ENCODE measurements at regions not wholly inside any gene's neighbourhood (a gene's known extent, or its start where the extent isn't known, plus 50 kb on each side); places are given as distances from the start of the nearest gene placed in this dataset.

DNA sequence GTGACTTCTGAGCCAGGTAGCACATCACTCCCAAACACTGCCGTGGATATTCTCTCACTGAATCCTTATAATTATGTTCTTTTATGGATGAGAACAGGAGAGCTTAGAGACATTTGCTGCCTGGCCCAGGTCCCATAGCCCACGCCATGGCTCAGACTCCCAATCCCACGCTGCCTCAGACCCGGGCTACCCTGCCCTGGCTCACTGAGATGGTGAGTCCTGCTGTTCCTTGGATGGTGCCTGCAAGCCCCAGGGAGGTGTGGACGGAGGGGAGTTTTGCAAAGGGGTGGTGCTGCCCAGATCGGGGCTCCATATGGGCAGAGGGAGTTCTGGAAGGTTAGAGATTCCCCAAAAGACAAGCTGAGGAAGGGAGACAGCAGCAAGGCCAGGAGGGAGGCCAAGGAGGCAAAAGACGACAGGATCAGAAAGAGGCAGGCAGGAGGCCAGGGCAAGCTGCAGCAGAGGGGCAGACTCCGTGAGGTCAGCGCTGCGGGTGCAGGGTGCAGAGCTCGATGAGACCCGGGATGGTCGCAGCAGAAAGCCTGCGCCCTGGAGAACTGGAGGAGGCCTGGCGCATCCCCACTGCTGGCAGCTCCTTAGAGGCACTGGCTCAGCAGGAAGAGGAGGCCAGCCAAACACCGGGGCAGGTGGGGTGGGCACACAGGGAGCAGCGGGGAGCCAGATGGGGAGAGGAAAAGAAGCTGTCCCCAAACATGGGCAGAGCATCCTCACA is 95.7 kb upstream of the ALDH1A3 start:
- no peaks in the 10 kb centered on the region for H3K36me3 ChIP-seq (ENCODE audit: control insufficient read depth, insufficient read depth, low read length)
- no peak overlapping the region for H3K27ac ChIP-seq (ENCODE audit: extremely low read depth, low read depth, low read length)
- no peak overlapping the region for H3K9ac ChIP-seq (ENCODE audit: insufficient read depth in 1 of 2, low read depth in 2 of 2, low read length in 2 of 2)
- no peaks in the 10 kb centered on the region for H3K79me2 ChIP-seq (ENCODE audit: control insufficient read depth, insufficient read depth, low read length)
- no peak for ATAC-seq
- no peaks in the 10 kb centered on the region for H3K9me3 ChIP-seq (replicated peaks; ENCODE audit: control insufficient read depth, insufficient read depth, low read depth, low read length)
- POLR2A ChIA-PET, result interaction anchor here (0.7 kb wide), 1 partner anchor 8 kb away, joined by 3 read pairs; no protein-coding TSS in a partner anchor
- CTCF ChIA-PET (ENCODE audit: low intra/inter-chr PET ratio), result no interaction called here
- no peak overlapping the region for H3K4me2 ChIP-seq (ENCODE audit: insufficient read depth, low read length)
- no peaks in the 10 kb centered on the region for H4K20me1 ChIP-seq (replicated peaks; ENCODE audit: control insufficient read depth, insufficient read depth, low read length)
- no peaks in the 10 kb centered on the region for H3K9me1 ChIP-seq (ENCODE audit: control insufficient read depth, insufficient read depth, low read length)
- no peak for FAIRE-seq
- DNase-seq (ENCODE audit: extremely low read depth in 1 of 4, low spot score in 3 of 4), result no peak
- WGBS (ENCODE audit: insufficient coverage, low coverage, missing lambda C conversion rate), result 0% methylated on average over 14 of the region's 17 CpGs
- H3K4me1 ChIP-seq (replicated peaks in 1 of 2; ENCODE audit: control insufficient read depth in 2 of 2, insufficient read depth in 2 of 2, low read length in 2 of 2), result no peaks in the 10 kb centered on the region
- H2AFZ ChIP-seq (ENCODE audit: low read depth, low read length), result no peak overlapping the region
- in situ Hi-C loops (cut with MboI), result no loop called here
- no TSS peak for BruUV-seq (replicated peaks)
- H3K4me3 ChIP-seq, result no peak overlapping the region
- H3K27me3 ChIP-seq (ENCODE audit: control insufficient read depth in 2 of 2, insufficient read depth in 2 of 2, low read length in 2 of 2), result peaks cover 6 to 50% of the 10 kb centered on the region in 2 experiments; a peak in 4 of 5 replicates
- TF ChIP-seq, protein P1, sequence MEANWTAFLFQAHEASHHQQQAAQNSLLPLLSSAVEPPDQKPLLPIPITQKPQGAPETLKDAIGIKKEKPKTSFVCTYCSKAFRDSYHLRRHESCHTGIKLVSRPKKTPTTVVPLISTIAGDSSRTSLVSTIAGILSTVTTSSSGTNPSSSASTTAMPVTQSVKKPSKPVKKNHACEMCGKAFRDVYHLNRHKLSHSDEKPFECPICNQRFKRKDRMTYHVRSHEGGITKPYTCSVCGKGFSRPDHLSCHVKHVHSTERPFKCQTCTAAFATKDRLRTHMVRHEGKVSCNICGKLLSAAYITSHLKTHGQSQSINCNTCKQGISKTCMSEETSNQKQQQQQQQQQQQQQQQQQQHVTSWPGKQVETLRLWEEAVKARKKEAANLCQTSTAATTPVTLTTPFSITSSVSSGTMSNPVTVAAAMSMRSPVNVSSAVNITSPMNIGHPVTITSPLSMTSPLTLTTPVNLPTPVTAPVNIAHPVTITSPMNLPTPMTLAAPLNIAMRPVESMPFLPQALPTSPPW (CRISPR knock-in tag; IDR thresholded peaks at IDR 0.05), result no peak
- TF ChIP-seq SIX5 (IDR thresholded peaks at IDR 0.05; ENCODE audit: borderline replicate concordance in 1 of 2, insufficient read depth in 1 of 2, low read depth in 1 of 2, low read length in 2 of 2) (no peak), ZBED1 (IDR thresholded peaks at IDR 0.05) (no peak), ARID1B (IDR thresholded peaks at IDR 0.05) (no peak), ZNF175 (CRISPR knock-in tag; IDR thresholded peaks at IDR 0.05; ENCODE audit: low read depth) (no peak), POU5F1 (IDR thresholded peaks at IDR 0.05; ENCODE audit: borderline replicate concordance, low read depth, low read length, partially characterized antibody) (no peak), POLR2A (conservative IDR thresholded peaks at IDR 0.05) (no peak)
- TF ChIP-seq, protein P2, sequence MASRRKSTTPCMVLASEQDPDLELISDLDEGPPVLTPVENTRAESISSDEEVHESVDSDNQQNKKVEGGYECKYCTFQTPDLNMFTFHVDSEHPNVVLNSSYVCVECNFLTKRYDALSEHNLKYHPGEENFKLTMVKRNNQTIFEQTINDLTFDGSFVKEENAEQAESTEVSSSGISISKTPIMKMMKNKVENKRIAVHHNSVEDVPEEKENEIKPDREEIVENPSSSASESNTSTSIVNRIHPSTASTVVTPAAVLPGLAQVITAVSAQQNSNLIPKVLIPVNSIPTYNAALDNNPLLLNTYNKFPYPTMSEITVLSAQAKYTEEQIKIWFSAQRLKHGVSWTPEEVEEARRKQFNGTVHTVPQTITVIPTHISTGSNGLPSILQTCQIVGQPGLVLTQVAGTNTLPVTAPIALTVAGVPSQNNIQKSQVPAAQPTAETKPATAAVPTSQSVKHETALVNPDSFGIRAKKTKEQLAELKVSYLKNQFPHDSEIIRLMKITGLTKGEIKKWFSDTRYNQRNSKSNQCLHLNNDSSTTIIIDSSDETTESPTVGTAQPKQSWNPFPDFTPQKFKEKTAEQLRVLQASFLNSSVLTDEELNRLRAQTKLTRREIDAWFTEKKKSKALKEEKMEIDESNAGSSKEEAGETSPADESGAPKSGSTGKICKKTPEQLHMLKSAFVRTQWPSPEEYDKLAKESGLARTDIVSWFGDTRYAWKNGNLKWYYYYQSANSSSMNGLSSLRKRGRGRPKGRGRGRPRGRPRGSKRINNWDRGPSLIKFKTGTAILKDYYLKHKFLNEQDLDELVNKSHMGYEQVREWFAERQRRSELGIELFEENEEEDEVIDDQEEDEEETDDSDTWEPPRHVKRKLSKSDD (conservative IDR thresholded peaks at IDR 0.05; ENCODE audit: low read length), result no peak
- intact Hi-C loops (cut with micrococcal nuclease), result no loop called here

Measured in K562 (cell line).